ENCODE measurements at regions not wholly inside any gene's neighbourhood (a gene's known extent, or its start where the extent isn't known, plus 50 kb on each side); places are given as distances from the start of the nearest gene placed in this dataset.

DNA sequence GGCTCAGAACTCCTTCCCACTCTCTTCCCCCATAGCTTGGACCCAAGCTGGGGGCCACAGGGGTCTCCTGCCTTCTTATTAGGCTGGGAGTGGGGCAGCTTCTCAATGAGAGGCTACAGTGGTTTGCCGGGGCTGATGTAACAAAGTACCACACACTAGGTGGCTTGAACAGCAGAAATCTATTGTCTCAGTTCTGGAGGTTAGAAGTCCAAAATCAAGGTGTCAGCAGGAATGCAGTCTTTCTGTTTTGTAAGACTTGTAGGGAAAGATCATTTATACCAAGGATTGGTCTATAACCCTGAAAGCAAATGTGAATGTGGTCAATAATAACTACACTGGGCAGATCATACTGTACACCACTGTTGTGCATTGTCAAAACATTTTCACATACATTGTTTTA lies 124.5 kb upstream of the ARHGAP5 start:
- no peak overlapping the region for H3K4me3 ChIP-seq (ENCODE audit: low read depth, low read length)
- DNase-seq (ENCODE audit: low read depth): no peak
- TF ChIP-seq, protein P1, sequence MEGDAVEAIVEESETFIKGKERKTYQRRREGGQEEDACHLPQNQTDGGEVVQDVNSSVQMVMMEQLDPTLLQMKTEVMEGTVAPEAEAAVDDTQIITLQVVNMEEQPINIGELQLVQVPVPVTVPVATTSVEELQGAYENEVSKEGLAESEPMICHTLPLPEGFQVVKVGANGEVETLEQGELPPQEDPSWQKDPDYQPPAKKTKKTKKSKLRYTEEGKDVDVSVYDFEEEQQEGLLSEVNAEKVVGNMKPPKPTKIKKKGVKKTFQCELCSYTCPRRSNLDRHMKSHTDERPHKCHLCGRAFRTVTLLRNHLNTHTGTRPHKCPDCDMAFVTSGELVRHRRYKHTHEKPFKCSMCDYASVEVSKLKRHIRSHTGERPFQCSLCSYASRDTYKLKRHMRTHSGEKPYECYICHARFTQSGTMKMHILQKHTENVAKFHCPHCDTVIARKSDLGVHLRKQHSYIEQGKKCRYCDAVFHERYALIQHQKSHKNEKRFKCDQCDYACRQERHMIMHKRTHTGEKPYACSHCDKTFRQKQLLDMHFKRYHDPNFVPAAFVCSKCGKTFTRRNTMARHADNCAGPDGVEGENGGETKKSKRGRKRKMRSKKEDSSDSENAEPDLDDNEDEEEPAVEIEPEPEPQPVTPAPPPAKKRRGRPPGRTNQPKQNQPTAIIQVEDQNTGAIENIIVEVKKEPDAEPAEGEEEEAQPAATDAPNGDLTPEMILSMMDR (IDR thresholded peaks at IDR 0.05; ENCODE audit: low read depth, low read length, missing control alignments): no peak

DNA sequence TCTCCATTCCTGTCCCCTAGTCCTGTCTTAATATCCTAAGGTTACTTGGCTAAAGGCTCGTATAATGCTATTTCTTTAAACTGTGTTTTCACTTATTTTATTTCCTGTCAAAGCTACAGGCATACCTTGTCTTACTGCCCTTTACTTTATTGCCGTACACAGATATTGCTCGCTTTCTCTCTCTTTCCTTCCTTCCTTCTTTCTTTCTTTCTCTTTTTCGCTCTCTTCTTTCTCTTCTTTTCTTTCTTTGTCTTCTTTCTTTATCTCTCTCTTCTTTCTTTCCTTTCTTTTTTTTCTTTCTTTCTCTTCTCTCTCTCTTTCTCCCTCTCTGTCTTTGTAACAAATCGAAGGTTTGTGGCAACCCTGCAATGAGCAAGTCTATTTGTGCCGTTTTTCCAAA lies 123.9 kb upstream of the ARHGAP5 start:
- H3K4me3 ChIP-seq (ENCODE audit: low read depth, low read length): no peak overlapping the region
- TF ChIP-seq, protein P1 (IDR thresholded peaks at IDR 0.05; ENCODE audit: low read depth, low read length, missing control alignments): no peak
- no peak for DNase-seq (ENCODE audit: low read depth)

DNA sequence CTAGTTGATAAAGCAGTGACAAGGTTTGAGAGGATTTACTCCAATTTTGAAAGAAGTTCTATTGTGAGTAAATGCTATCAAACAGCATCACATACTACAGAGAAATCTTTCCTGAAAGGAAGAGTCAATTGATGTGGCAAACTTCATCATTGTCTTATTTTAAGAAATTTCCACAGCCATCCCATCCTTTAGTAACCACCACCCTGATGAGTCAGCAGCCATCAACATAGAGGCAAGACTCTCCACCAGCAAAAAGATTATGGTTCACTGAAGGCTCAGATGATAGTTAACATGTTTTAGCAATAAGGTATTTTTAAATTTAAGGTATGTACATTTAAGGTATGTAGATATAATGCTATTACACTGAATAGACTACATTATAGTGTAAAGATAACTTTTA lies 122.1 kb upstream of the ARHGAP5 start:
- no peak for DNase-seq (ENCODE audit: low read depth)
- TF ChIP-seq, protein P1 (IDR thresholded peaks at IDR 0.05; ENCODE audit: low read depth, low read length, missing control alignments): no peak
- no peak overlapping the region for H3K4me3 ChIP-seq (ENCODE audit: low read depth, low read length)

DNA sequence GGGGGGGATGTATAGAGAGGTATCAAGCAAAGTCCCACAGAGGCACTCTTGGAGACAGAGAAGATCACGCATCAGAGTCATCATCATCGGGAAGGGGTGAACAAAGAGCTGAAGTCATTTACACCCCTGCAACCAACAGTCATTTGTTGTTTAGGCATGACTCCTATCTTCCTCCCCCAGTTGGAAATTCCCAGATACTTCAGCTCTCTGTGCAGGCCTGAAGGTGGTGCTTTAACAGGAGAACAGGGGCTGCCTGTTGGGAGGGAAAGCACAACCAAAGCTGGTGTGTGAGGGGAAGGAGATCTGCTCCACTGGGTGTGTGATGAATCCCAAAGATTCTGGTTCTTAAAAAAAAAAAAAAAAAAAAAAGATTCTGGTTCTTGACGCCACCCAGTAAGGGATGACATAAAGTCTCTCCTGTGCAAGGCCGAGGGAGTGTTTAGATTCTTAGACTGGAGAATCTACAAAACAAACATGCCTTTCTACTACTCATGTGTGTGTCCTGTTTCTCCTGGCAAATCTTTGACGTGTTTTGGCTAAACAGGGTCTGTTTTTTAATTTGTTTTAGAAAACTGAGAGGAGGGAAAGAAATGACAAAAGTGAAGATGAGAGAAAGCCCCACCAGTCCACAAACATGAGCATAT lies 121.0 kb upstream of the ARHGAP5 start:
- DNase-seq (ENCODE audit: low read depth): no peak
- H3K4me3 ChIP-seq (ENCODE audit: low read depth, low read length): no peak overlapping the region
- TF ChIP-seq, protein P1 (IDR thresholded peaks at IDR 0.05; ENCODE audit: low read depth, low read length, missing control alignments): no peak

DNA sequence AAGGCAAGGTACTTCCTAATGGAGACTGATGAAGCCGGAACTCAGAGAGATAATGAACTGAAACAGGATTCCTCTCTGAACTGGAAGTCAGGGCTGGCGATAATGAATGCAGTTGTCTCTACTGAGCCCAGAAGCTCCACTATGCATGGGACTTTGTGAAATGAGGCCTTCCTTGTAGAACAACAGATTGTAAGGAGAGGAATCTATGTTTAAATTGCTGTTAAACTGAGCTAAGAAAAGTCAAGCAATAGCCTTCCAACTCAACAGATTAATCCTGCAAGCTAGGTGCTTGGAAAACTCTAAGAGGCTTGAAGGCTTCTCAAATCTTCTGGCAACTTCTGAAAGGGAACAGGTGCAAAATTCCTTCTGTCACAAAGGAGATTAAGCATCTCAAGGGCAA lies 119.5 kb upstream of the ARHGAP5 start:
- no peak for DNase-seq (ENCODE audit: low read depth)
- no peak overlapping the region for H3K4me3 ChIP-seq (ENCODE audit: low read depth, low read length)
- TF ChIP-seq, protein P1 (IDR thresholded peaks at IDR 0.05; ENCODE audit: low read depth, low read length, missing control alignments): no peak

DNA sequence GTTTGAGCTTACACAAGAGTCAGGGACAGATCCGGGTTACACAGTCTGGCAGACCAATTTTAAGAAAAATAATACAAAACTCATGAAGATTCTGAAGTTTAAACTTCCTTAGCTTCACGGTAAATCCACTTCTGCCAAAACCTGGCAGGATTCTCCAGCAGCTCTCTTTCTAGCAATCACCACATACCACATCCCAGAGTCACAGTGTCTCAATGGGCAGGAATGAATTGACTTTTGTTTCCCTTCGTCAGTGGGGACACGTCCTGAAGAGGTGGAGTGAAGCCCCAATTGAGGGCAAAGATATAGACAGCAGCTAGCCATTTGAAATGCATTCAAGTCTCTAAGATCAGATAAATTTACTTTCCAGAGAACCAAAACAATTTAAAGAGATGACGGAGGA lies 117.1 kb upstream of the ARHGAP5 start:
- TF ChIP-seq, protein P1 (IDR thresholded peaks at IDR 0.05; ENCODE audit: low read depth, low read length, missing control alignments): no peak
- no peak overlapping the region for H3K4me3 ChIP-seq (ENCODE audit: low read depth, low read length)
- no peak for DNase-seq (ENCODE audit: low read depth)

DNA sequence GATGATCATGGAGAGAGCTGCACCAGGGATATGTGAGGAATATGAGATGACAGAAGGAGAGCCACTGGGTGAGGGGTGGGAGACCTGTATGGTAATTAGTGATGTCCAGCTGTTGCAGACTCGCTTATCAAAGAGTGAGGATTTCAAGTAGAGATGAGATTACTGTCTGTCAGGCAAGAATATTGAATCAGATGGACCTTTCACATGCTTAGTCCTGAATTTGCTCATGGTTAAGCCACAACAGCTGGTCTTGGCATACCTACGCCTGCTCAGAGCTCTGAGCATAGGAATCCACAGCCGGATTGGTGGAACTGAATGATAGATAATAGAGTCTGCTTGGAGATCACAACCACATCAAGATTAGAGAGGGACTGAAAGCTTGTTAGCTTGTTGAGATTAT lies 115.2 kb upstream of the ARHGAP5 start:
- no peak for DNase-seq (ENCODE audit: low read depth)
- TF ChIP-seq, protein P1 (IDR thresholded peaks at IDR 0.05; ENCODE audit: low read depth, low read length, missing control alignments): no peak
- H3K4me3 ChIP-seq (ENCODE audit: low read depth, low read length): no peak overlapping the region
